NCI-H345 (cell line): ENCODE measurements at regions not wholly inside any gene's neighbourhood (a gene's known extent, or its start where the extent isn't known, plus 50 kb on each side); places are given as distances from the start of the nearest gene placed in this dataset.

Experiments used
- DNase-seq: peaks from one replicate; lab custom pipeline; 2025; lab: John Stamatoyannopoulos, UW

DNA sequence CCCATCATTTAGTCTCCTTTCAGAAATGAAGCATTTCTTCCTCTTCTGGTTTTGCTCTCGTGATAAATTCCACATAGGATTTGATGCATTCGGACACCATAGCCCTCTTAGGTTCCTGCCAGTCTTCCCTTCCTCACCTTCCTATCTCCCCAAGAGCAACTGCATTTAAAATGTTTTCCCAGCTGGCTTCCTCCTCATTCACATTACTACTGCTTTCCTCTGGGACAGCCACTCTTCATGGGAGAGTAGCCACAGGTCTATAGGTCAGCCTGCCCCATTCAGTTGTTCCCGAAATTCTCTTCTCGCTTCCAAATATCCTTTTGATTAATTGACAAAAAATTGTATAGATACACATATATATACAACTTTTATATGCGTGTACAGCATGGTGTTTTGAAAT, 214.2 kb upstream of the PDE10A start:
- no peak for DNase-seq

DNA sequence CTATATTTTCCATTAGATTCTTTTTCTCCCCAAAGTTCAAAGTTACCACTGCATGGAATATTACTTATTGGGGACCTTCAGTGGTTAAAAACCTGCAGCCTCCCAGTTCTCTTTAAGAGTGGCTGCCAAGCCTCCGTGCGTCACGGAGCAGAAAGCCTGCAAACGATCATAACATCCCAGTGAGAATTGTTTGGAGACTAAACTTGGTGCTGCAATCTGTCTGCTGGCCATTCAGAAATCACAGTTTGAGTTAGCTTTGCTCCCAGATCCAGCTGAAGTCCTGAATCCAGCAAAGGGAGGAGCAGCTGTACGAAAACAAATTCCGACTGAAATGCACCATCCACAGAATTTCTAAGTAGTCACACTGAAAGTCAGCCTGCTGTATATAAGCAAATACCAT, 213.5 kb upstream of the PDE10A start:
- no peak for DNase-seq

DNA sequence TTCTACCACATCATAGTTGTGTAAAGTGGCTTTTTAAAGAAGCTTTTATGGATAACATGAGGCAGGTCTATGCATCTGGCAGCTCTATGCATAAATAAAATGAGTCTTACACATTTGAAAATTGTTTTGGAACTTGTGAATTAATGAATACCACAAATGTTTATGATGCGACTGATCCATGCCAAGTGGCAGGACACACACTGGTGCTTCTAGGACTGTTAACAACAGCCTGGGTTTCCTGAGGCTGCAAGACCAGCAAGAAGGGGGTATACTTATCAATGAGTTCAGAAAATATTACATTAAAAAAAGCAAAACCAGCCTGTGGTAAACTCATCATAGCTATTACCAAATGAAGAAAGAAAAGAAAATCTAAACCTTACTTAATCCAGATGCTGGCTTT, 212.9 kb upstream of the PDE10A start:
- DNase-seq, result no peak

DNA sequence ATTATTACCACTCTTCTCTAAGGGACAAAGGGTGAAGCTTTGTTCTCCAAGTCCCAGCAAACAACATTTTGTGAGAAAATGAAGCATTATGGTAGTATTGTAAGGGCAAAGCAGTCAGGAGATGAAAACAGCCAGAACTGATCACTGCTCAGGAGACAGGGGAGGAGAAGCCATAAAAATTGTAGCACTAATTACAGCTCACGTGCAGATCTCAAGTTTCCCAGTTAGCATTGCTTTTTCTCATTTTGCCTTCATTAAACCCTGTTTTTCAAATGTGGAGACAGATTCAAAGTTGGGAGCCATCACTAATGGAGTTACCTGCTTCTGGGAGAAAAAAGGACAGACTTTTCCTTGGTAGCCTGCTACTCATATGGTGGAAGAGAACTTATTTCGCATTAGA, 210.9 kb upstream of the PDE10A start:
- no peak for DNase-seq

DNA sequence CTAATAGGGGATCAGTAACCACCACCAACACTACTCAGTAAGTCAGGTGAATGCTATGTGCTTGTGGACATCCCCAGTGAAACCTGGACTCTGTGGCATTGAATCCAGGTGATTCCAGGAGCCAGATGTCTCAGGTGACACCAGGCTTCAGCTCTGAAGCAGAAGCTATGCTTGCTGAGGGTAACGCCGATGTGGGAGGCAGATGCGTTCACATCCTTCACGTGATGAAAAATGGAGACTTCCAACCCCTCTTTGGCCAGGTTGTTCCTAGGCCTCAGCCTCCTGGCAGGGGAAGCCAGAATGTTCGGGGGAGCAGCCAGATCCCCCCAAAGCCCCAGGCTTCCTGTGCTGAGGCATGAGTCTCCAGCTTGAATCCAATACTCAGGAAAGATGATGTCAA, 209.8 kb upstream of the PDE10A start:
- no peak for DNase-seq

DNA sequence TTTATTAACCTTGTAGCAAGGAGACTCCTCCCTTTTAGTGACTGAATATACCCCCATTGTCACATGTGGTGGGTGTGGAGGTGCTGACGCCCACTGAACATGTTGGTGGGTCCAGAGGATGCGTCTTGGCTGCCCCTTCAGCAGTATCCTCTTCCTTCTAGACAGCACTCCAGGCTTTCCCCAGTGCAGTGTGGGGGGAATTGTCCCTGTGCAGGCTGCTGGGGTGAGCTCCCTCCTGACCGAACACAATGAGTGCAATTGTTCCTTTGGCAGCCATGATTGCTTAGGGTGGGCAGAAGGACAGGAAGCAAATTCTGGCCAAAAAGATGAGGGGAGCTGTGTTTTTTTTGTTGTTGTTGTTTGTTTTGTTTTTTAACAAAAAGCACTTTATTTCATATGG, 209.3 kb upstream of the PDE10A start:
- DNase-seq, result no peak

DNA sequence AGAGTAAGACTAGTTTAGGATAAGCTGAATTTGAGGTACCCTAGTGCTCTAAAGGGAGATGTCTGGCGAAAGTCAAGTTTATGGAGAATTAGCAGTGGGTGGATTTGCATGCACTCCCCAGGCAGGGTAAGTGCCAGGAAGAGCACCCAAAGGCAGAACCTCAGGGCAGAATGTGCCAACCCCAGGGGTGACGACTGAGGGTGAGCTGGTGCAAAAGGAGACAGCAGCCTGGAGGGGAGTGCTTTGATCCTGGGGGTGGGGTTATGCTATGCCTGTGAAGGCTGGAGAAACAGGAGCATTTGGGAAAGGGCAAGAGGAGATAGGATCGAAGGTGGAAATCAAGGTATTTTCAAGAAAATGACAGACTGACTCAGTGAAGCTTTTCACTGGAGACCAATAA, 208.5 kb upstream of the PDE10A start:
- no peak for DNase-seq

DNA sequence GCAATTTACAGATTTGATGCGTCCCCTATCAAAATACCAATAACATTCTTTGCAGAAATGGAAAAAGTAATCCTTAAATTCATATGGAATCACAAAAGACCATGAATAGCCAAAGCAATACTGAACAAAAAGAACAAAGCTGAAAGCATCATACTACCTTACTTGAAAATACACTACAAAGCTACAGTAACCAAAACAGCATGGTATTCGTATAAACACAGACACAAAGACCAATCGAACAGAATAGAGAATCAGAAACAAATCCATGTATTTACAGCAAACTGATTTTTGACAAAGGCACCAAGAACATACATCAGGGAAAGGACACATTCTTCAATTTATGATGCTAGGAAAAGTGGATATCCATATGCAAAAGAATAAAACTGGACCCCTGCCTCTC, 206.5 kb upstream of the PDE10A start:
- no peak for DNase-seq

DNA sequence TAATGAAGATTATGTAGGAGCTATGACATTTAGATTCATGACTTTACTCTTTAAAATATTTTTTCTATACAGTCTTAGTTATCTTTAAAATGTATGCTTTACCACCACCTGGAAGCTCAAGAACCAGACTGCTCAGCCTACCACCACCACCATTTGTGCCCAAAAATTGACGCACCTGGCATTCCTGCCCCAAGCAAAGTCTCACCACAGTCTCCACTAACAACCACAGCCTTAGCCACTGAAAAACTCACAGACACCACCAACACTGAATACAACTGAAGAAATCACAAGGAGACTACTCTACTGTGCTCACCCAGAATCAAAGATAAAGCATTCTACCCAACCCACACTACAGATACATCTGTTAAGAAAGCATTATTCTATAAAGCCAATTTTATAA, 201.9 kb upstream of the PDE10A start:
- DNase-seq, result no peak

DNA sequence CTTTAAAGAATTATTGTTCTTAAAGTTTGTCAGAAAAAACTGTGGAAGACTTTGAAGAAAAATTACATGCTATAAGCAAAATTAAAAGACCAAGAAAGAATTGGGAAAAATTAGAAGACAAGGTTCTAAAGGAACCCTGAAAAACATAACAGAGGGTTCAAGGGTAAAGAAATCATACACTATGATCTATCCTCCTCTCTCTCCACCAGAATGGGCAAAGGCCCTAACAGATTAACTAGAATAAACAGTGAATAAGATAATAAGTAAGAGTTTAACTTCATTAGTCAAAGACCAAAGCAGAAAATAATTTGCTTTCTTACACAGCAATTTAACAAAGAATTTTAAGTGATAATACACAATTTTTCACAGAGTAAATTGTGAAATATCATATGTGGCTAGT, 201.2 kb upstream of the PDE10A start:
- no peak for DNase-seq

DNA sequence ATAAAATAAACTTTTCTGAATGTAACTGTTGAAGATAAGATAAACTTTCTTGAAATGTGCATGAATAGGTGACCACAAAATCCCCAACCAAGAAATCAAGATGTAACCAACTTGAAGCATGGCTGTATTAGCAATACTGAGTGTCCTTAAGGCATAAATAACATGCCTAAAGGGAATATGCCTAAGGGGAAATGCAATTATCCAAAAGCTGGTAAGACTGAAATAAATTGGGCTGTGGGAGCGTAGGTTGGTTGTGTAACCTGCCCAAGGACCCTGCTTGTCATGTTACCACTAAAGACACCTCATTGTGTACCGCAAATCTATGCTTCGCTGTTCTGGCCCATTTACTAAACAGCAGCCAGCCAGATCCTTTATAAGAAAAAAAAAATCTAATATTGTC, 200.8 kb upstream of the PDE10A start:
- DNase-seq, result no peak

DNA sequence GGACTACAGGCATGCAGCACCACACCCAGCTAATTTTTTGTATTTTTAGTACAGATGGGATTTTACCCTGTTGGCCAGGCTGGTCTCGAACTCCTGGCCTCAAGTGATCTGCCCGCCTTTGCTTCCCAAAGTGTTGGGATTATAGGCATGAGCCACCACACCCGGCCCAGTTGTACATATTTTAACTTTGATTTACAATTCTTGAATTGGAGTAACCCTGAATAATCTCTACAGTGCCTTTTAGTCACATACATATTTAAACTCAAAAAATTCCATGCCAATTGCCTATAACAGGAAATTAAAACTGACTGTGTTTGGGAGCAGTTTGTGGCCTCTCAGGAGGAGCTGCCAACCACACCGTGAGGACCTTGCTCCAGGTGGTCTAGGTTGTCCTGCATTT, 199.8 kb upstream of the PDE10A start:
- no peak for DNase-seq

DNA sequence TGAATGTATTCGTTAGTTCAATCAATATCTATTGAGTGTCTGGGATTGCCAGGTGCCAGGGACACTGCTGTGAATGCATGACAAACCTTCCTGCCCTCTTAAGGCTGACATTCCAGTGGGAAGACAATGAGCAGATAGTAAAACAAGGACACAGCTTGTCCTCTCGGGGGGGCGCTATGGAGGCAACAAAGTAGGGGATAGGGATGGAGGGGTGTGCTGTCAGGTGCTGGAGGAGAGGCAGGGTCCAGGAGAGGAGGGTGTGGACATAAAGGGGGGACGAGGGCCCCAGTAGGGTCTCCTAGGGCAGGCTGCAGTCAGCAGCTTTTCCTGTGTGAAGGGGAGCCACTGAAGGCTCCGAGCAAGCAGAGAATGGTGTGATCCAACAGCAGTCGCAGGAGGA, 198.2 kb upstream of the PDE10A start:
- no peak for DNase-seq

DNA sequence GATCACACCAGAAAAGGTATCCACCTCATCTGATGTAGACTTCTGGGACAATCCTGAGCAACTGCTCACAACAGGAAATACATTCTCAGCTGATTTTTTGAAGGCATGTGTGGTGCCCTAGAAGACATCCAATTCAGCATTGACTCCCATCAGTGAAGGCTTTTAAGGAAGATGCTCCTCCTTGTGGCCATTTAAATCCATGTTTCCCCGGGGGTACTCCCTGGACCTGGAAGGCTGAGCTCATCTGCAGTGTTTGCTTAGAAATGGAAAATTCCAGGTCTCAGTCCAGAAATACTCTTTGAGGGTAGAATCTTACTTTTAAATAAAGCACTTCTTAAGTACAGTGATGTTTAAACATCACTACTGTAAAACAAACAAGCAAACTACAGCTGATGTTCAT, 195.5 kb upstream of the PDE10A start:
- no peak for DNase-seq

DNA sequence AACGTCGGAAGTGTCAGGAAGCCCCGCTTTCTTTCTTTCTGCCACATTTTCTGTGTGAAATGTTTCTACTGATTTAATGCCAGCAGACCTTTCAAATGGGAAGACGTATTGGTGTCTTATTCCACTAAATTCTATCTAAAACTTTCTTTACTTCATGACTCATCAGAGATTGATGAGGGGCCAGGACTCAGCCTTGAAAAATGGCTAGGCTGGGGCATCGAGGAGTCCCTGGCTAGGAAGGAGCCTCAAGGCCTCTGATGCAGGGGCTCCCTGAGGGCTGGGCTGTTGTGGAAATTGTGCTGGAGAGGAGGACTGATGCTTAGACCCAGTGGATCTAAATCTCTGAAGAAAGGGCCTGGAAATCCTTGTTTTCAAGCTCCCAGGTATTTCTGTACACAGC, 192.8 kb upstream of the PDE10A start:
- DNase-seq, result no peak

DNA sequence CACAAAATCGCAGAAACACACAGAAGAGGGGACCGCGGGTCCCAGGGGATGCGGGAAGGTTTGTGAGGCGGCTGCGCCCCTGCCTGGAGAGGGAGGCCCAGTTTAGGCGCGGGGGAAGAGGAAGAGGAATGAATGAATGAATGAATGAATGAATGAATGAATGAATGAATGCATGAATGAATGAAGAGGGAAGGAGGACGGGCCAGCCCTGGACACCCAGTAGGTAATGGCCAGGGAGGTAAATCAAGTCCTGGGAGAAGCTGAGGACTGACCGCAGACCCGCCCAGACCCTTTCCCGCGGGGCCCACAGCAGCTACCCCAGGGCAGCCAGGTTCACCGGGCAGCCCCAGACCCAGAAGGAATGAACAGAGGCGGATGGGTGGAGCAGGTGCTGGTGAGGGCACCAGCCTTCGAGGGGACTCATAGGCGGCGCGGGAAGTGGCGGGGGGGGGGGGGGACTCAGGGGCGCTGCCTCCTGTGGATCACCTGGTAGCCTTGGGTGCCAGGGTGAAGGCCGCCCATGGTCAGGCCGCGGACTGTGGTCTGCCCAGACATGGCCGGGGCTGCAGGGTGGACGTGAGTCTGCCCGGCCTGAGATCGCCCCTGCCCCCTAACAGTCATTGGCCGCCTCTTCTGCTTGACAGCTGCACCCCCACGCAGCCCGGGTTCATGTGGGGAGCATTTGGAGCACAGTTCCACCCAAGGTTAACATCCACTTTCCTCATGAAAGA, 192.0 kb upstream of the PDE10A start:
- DNase-seq, result no peak

DNA sequence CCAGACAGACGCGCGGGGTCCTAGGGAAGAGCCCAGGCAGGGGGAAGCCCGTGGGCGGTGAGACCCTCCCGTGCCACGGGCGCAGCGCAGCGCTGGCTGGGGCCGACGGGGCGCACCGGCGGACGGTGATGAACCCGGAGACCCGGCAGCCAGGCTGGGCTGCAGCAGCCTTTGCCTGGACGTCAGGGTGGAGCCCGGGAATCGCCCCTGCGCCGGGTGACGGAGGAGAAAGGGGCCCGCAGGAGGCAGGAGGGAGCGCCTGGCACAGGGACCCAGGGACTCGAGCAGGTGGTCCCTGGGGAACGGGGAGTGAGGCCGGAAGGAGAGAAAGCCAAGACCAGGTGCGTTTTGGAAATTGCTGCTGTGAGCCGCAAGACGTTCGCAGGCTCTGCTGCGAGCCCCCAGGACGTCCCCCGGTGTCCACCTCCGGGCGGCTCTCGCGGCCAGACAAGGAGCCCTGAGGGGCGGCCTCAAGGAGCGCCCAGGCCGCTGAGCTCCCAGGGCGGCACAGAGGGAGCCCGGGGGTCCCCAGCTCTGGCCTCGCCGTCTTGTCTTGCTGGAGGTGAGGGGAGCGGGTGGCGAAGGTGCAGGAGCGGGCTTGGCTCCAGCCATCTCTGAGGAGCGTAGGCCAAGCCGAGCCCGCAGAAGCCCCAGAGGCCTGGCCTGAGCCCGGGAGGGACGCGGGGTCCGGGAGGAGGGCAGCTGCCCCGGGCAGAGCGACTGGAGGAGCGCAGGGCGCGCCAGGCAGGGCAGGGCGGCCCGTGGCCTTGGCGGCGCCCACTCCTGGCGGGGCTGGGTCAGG, 191.2 kb upstream of the PDE10A start:
- DNase-seq, result no peak

DNA sequence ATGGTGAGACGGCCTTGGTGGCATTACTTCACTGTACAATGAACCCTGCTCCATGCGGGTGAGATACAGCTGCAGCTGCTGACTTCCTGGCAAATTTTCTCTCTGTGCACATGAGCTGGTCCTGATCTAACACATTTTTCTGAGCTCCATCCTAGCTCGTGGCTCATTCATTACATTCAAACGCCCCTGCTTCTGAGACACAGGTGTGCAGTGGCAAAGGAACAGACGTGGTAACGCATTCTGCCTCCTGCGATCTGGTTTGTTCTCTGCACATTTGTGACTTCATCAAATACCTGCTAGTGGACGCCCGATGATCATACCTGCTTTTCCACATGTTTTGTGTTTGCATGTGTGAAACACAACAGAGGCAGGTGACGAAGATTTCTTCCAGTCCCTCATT, 189.6 kb upstream of the PDE10A start:
- no peak for DNase-seq

DNA sequence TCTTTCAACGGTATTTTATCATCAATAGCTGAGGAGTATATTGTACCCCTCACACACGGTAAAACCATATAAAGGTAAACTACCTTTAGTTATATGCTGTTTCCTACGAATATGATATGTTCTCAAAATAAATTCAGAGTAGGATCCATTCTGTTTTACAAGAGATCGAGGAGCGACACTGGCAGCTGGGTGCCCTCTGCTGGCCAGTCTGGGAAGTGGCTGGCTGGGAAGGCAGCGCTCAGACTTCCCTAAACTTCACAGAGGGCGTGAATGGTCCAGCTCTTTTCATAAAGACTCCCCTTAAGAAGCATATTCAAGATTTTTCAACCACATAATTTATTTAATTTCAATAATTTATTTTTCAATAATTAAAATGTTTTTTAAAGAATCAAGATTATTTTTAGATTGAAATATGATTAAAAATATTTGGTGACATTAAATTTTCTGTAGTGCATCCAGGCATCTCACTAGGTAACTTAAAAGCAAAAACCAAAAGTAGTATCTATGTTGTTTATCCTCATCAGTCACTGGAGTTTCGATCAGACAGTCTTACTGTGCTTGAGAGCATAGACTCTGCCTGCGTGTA, 187.5 kb upstream of the PDE10A start:
- peak; percentile 38 for DNase-seq

DNA sequence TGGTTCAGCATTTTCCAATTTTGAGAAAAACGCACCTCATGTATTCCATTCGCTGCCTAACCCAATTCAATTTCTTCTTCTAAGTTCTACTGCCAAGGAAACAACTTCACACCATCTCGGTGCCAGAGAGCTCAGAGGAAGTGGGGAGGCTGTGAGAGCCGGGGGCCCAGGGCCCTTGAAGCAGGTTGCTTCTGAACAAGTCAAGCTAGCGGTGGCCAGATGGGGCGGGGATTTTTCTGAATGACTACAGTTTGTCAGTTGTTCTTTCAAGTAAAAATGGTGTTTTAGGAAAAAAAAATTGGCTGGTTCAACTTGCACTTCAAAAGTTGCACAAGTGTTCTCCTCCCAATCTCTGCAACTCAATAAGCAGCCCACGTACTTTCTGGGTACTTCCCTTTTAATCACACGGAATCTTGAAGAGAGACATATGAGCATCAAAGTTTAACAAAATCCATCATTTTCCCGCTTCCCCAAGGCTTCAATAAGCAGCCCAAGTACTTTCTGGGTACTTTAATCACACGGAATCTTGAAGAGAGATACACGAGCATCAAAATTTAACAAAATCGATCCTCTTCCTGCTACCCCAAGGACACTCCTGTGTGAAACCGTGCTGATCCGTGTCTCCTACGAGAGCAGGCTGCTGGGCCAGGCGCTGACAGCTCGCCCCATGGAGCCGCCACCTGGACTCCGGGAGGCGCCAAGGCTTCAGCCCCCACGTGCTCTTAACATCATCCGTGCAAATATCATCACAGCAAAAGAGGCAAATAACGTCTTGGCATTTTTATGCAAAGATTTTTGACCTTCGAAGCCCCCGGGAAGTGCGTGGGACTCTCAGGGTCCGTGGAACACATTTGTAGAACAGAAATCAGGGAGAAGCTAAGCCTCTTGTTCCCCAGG, 186.7 kb upstream of the PDE10A start:
- no peak for DNase-seq

DNA sequence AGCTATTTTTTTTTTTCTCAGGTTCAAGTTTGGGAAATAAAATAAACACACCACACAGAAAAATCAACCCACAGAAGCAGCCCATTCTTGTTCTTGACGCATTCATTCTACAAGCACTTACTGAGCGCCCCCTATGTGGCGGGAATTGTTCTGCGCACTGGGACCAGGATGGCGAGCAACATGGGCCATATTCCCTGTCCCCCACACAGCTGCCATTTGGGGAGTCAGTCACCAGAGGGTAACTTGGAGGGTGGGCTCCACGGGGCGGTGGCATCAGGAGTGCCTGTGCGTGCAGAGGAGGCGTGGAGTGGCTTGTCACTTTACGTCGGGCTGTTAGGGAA, 185.0 kb upstream of the PDE10A start:
- DNase-seq, result no peak

DNA sequence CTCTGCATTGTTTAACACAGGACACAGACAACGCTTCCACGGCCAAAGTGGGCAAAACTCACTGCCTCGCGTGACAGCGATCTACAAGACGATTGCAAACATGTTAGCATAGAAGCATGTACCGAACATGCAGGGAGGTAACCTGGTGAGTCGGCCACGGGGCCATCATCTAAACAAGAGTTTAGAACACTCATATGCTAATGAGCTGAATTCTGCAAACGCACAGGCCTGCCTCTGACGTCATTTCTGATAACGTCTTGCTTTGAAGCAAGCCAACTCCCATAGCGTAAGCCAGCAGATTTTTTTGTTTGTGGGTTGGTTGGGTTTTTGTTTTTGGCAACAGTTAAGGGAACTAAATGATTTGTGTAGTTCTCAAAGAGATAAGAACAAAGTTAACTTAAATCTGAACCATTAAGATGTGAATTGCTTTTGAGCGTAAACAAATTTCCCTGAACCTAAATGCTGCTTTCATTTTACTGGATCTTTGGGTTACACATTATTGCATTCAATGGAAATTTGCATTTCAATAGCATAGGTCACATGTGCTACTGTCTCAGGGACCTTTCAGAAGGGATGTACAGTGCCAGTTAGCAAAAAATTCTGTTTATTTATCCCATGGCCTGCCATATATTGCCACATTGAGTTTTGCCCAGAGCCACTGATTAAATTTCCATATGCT, 184.5 kb upstream of the PDE10A start:
- DNase-seq, result peak; percentile 1
